Activated CD4-positive, alpha-beta memory T cell treated with anti-CD3 and anti-CD28 coated beads for 36 hours (primary cell): ENCODE measurements at regions not wholly inside any gene's neighbourhood (a gene's known extent, or its start where the extent isn't known, plus 50 kb on each side); places are given as distances from the start of the nearest gene placed in this dataset.
"Not testable (repeated sequence)": the region's sequence is repeated elsewhere in the genome, so short reads cannot be mapped to it uniquely, and the experiment has no call there.

Experiments
- CTCF ChIA-PET: fragments of 350-600 bp; sonication (Branson Sonifier 250); formaldehyde crosslinking; loops from one replicate; lab custom pipeline; 2021; ENCODE audit warnings: antibody characterized with exemption, inconsistent platforms; lab: Charles Lee
- POLR2A ChIA-PET: fragments of 350-600 bp; sonication (Branson Sonifier 250); formaldehyde crosslinking; loops from one replicate; lab custom pipeline; 2021; ENCODE audit warnings: antibody characterized with exemption; lab: Charles Lee
- DNase-seq: peaks from one replicate; pipeline ENCODE4 v3.0.0-alpha.2; 2020
- H3K27ac Mint-ChIP-seq: one replicate; pipeline ENCODE4 v1.8.0; 2021; ENCODE audit warnings: mixed read lengths
- H3K27me3 Mint-ChIP-seq: one replicate; pipeline ENCODE4 v1.8.0; 2021; ENCODE audit warnings: mixed read lengths
- H3K36me3 Mint-ChIP-seq: one replicate; pipeline ENCODE4 v1.8.0; 2021; ENCODE audit warnings: mixed read lengths
- H3K4me1 Mint-ChIP-seq: one replicate; pipeline ENCODE4 v1.8.0; 2021; ENCODE audit warnings: low read depth, mixed read lengths
- H3K4me3 Mint-ChIP-seq: one replicate; pipeline ENCODE4 v1.8.0; 2021; ENCODE audit warnings: mild to moderate bottlenecking, mixed read lengths
- H3K9me3 Mint-ChIP-seq: one replicate; pipeline ENCODE4 v1.8.0; 2021; ENCODE audit warnings: mixed read lengths
- intact Hi-C: fragments of 100-400 bp; cut with micrococcal nuclease; formaldehyde crosslinking; loops from one replicate; pipeline ENCODE4 v1.15.1; 2023

GRCh38 chr21:35716876-35717565 lies 343.3 kb downstream of the SETD4 start:
- Mint-ChIP-seq H3K4me1 (no peaks in the 10 kb centered on the region), H3K27me3 (peaks cover 12% of the 10 kb centered on the region), H3K9me3 (no peaks in the 10 kb centered on the region), H3K36me3 (no peaks in the 10 kb centered on the region), H3K27ac (no peak overlapping the region), H3K4me3 (no peak overlapping the region)
- DNase-seq, result no peak
- intact Hi-C loops, result no loop called here
- ChIA-PET CTCF (no interaction called here), POLR2A (no interaction called here)

DNA sequence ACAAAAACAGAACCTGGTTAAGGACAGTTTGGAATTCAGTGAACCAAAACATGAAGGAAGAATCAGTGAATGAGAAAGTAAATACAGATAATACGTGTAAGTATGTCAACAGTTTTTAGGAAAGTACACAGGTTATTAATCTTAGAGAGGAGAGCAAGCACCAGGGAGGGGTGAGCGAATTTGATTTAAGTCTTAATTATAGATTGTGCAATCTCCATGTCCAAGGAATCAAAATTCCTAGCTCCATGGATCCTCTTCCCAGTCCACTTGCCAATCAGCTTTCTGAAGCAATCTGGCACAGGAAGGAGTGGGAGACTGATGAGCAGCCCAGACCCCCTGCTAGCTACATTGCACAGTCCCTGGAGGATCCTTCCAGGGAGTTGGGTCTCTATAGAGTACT lies 346.4 kb downstream of the SETD4 start:
- peaks cover 8% of the 10 kb centered on the region for H3K27me3 Mint-ChIP-seq

GRCh38 chr21:35711661-35712060 lies 348.7 kb downstream of the SETD4 start:
- intact Hi-C loops, result no loop called here
- CTCF ChIA-PET, result interaction anchor here (0.7 kb wide), 1 partner anchor 223 kb away, joined by 3 read pairs; no protein-coding TSS in a partner anchor
- H3K4me3 Mint-ChIP-seq, result no peak overlapping the region
- POLR2A ChIA-PET, result no interaction called here
- no peaks in the 10 kb centered on the region for H3K9me3 Mint-ChIP-seq
- no peak overlapping the region for H3K27ac Mint-ChIP-seq
- peaks cover 6% of the 10 kb centered on the region for H3K27me3 Mint-ChIP-seq
- no peaks in the 10 kb centered on the region for H3K36me3 Mint-ChIP-seq
- no peaks in the 10 kb centered on the region for H3K4me1 Mint-ChIP-seq
- no peak for DNase-seq

More for the DNA sequence above, 346.4 kb downstream of the SETD4 start:
- no peak overlapping the region for H3K27ac Mint-ChIP-seq
- no peaks in the 10 kb centered on the region for H3K9me3 Mint-ChIP-seq
- CTCF ChIA-PET, result no interaction called here
- H3K4me3 Mint-ChIP-seq, result no peak overlapping the region
- DNase-seq, result no peak
- no peaks in the 10 kb centered on the region for H3K4me1 Mint-ChIP-seq
- POLR2A ChIA-PET, result no interaction called here
- no peaks in the 10 kb centered on the region for H3K36me3 Mint-ChIP-seq
- intact Hi-C loops, result no loop called here

DNA sequence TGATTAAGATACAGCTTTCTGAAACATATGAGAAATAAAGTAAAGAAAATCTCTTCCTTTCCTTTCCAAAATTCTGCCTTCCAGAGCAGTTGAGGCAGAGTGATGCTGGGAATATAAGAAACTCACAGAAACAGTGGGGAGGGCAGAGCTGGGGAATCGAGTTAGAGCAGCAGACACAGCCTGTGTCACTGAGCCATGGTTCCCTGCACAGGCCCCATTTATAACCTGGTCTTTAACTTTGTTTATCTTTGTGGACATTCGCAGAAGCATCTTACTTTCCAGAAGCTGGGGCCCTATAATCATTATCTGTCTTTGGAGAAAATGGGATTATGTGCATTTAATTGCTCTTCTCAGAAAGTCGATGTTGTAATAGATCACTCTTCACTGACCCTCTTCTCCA lies 349.1 kb downstream of the SETD4 start:
- H3K36me3 Mint-ChIP-seq, result no peaks in the 10 kb centered on the region
- ChIA-PET CTCF (no interaction called here), POLR2A (no interaction called here)
- no peaks in the 10 kb centered on the region for H3K4me1 Mint-ChIP-seq
- no peaks in the 10 kb centered on the region for H3K9me3 Mint-ChIP-seq
- H3K27ac Mint-ChIP-seq, result no peak overlapping the region
- H3K27me3 Mint-ChIP-seq, result peaks cover 6% of the 10 kb centered on the region
- intact Hi-C loops, result no loop called here
- no peak for DNase-seq
- H3K4me3 Mint-ChIP-seq, result no peak overlapping the region

DNA sequence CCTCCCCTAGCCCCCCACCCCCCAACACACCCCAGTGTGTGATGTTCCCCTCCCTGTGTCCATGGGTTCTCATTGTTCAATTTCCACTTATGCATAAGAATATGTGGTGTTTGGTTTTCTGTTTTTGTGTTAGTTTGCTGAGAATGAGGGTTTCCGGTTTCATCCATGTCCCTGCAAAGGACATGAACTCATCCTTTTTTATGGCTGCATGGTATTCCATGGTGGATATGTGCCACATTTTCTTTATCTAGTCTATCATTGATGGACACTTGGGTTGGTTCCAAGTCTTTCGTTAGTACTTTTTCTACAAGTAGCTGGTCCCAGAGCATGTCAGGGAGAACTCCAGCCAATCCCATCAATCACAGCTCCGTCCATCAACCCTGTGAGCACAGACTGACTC lies 350.3 kb downstream of the SETD4 start:
- H3K27me3 Mint-ChIP-seq, intact Hi-C loops, DNase-seq, H3K36me3 Mint-ChIP-seq, H3K9me3 Mint-ChIP-seq, H3K4me3 Mint-ChIP-seq, H3K4me1 Mint-ChIP-seq, POLR2A ChIA-PET, CTCF ChIA-PET, H3K27ac Mint-ChIP-seq: not testable (repeated sequence)

- no peak for DNase-seq
- intact Hi-C loops, result no loop called here
- H3K4me3 Mint-ChIP-seq, result no peak overlapping the region
- H3K27ac Mint-ChIP-seq, result no peak overlapping the region
- H3K9me3 Mint-ChIP-seq, result no peaks in the 10 kb centered on the region
- H3K36me3 Mint-ChIP-seq, result no peaks in the 10 kb centered on the region
- ChIA-PET CTCF (no interaction called here), POLR2A (no interaction called here)
- peaks cover 10% of the 10 kb centered on the region for H3K27me3 Mint-ChIP-seq
- no peaks in the 10 kb centered on the region for H3K4me1 Mint-ChIP-seq
Observed at GRCh38 chr21:35705888-35706287, 354.4 kb downstream of the SETD4 start.

DNA sequence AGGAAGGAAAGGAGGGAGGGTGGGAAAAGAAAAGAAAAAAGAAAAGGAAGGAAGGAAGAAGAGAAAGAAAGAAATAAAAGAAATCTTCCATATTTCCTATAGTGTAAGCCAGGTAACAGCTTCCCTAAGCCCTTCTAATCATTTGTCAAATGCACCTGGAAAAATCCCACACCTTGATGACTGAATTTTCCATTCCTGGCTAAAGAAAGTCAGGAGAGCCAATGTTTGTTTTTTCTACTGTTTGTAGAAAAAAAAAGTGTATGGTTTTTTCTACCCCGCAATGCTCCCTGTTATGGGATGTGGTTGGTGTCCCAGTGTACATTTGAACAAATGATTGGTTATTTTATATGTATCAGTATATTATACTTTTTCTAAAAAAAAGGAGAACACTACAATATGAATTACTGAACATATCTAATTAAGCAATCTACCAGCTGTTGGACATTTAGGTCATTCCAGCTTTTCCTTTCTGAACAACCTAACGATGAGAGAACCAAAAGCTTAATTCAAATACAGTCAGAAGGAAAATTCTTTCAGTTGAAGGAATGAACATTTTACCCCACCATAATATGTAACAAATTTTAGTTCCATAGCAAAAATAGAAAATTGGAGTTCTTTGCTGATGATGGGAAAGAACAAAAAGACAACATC lies 355.0 kb downstream of the SETD4 start:
- POLR2A ChIA-PET, result no interaction called here
- Mint-ChIP-seq H3K4me3 (no peak overlapping the region), H3K27me3 (peaks cover 14% of the 10 kb centered on the region), H3K27ac (no peak overlapping the region), H3K9me3 (no peaks in the 10 kb centered on the region), H3K4me1 (no peaks in the 10 kb centered on the region), H3K36me3 (no peaks in the 10 kb centered on the region)
- CTCF ChIA-PET, result no interaction called here
- DNase-seq, result no peak
- intact Hi-C loops, result no loop called here

- Mint-ChIP-seq H3K4me3 (no peak overlapping the region), H3K27me3 (peaks cover 17% of the 10 kb centered on the region), H3K4me1 (no peaks in the 10 kb centered on the region), H3K27ac (no peak overlapping the region), H3K9me3 (no peaks in the 10 kb centered on the region), H3K36me3 (no peaks in the 10 kb centered on the region)
- intact Hi-C loops, result no loop called here
- ChIA-PET POLR2A (interaction anchor here (0.7 kb wide), 1 partner anchor 57 kb away, joined by 4 read pairs; no protein-coding TSS in a partner anchor), CTCF (no interaction called here)
- DNase-seq, result no peak
Observed at GRCh38 chr21:35703704-35704103, 356.6 kb downstream of the SETD4 start.

- H3K27me3 Mint-ChIP-seq, result peaks cover 25% of the 10 kb centered on the region
- no peaks in the 10 kb centered on the region for H3K36me3 Mint-ChIP-seq
- POLR2A ChIA-PET, result no interaction called here
Observed at GRCh38 chr21:35699361-35699760, 361.0 kb downstream of the SETD4 start.

DNA sequence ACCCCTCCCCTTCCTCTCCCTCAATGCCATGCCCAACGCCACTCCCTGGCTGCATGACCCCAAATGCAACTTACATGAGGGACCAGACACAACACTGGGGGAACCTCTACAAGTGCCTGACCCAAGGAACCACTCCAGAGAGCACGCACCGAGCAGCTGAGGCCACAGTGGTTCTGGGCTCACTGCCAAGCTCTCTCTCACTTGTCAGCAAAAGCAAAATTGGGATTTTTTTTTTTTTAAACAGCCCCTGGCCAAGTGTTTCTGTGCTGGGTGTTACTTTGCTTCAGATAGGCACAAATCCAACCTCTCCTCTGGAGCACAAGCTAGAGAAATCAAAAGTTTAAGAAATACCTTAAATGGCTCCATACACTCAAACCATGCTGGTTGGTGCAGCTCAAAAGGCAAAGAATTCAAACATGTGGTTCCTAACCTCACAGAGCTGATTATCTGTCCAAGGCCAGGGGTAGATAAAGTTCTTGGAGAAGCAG lies 363.0 kb downstream of the SETD4 start:
- no peaks in the 10 kb centered on the region for H3K4me1 Mint-ChIP-seq
- H3K36me3 Mint-ChIP-seq, result no peaks in the 10 kb centered on the region
- peaks cover 17% of the 10 kb centered on the region for H3K27me3 Mint-ChIP-seq
- intact Hi-C loops, result no loop called here
- H3K27ac Mint-ChIP-seq, result no peak overlapping the region
- ChIA-PET POLR2A (interaction anchor here (0.6 kb wide), 1 partner anchor 741 kb away, joined by 5 read pairs; no protein-coding TSS in a partner anchor), CTCF (no interaction called here)
- H3K4me3 Mint-ChIP-seq, result no peak overlapping the region
- no peak for DNase-seq
- no peaks in the 10 kb centered on the region for H3K9me3 Mint-ChIP-seq

More at GRCh38 chr21:35699361-35699760, 361.0 kb downstream of the SETD4 start:
- intact Hi-C loops, result no loop called here
- H3K4me1 Mint-ChIP-seq, result no peaks in the 10 kb centered on the region
- no peak overlapping the region for H3K27ac Mint-ChIP-seq
- no peak for DNase-seq
- H3K4me3 Mint-ChIP-seq, result no peak overlapping the region
- CTCF ChIA-PET, result interaction anchor here (0.6 kb wide), 2 partner anchors 27 to 160 kb away, joined by 3 read pairs; no protein-coding TSS in a partner anchor
- H3K9me3 Mint-ChIP-seq, result no peaks in the 10 kb centered on the region

- POLR2A ChIA-PET, result interaction anchor here (0.6 kb wide), 1 partner anchor 741 kb away, joined by 5 read pairs; no protein-coding TSS in a partner anchor
Observed at GRCh38 chr21:35696644-35697043, 363.7 kb downstream of the SETD4 start.

DNA sequence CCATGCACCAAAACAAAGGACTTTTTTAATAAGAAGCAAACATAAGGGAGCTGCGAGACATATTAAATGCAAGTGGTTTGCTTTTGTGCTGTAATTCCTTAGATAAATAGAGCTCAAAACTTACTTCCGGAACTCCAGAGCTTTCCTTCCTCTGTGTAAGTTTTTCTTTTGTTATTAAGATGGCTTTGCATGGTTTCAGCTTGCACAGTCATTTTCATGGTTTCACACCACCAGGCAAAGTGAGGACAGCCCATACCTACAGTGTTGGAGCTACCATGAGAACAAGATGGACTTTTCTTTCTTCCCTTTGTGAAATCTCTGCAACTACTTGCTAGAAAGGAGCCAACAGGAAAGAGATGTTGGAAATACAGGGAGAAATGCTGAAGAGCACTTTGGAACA lies 368.0 kb downstream of the SETD4 start:
- DNase-seq, result no peak
- Mint-ChIP-seq H3K9me3 (no peaks in the 10 kb centered on the region), H3K27me3 (peaks cover 15% of the 10 kb centered on the region), H3K4me1 (no peaks in the 10 kb centered on the region), H3K4me3 (no peak overlapping the region), H3K36me3 (no peaks in the 10 kb centered on the region), H3K27ac (no peak overlapping the region)
- CTCF ChIA-PET, result interaction anchor here (1.4 kb wide), 1 partner anchor 148 kb away, joined by 3 read pairs; no protein-coding TSS in a partner anchor
- intact Hi-C loops, result no loop called here
- POLR2A ChIA-PET, result no interaction called here

More at GRCh38 chr21:35696644-35697043, 363.7 kb downstream of the SETD4 start:
- intact Hi-C loops, result no loop called here
- Mint-ChIP-seq H3K27ac (no peak overlapping the region), H3K36me3 (no peaks in the 10 kb centered on the region), H3K4me3 (no peak overlapping the region), H3K9me3 (no peaks in the 10 kb centered on the region), H3K27me3 (peaks cover 17% of the 10 kb centered on the region), H3K4me1 (no peaks in the 10 kb centered on the region)
- DNase-seq, result no peak
- CTCF ChIA-PET, result no interaction called here
